ENCODE measurements at regions not wholly inside any gene's neighbourhood (a gene's known extent, or its start where the extent isn't known, plus 50 kb on each side); places are given as distances from the start of the nearest gene placed in this dataset.

GRCh38 chr12:94889445-94890210, 113.9 kb downstream of the NDUFA12 start:
- TF ChIP-seq TAF1 (IDR thresholded peaks at IDR 0.05; ENCODE audit: borderline replicate concordance, insufficient read depth, low read length) = no peak
- no peak for TF ChIP-seq POLR2AphosphoS5 (IDR thresholded peaks at IDR 0.05; ENCODE audit: low read depth, low read length)
- no peak for TF ChIP-seq SIN3A (IDR thresholded peaks at IDR 0.05; ENCODE audit: borderline replicate concordance, insufficient read depth, low read length)
- TF ChIP-seq REST (IDR thresholded peaks at IDR 0.05; ENCODE audit: insufficient read depth in 1 of 2, low read depth in 2 of 2, low read length in 2 of 2) = no peak

Measured in PFSK-1 (cell line).